ENCODE measurements at regions not wholly inside any gene's neighbourhood (a gene's known extent, or its start where the extent isn't known, plus 50 kb on each side); places are given as distances from the start of the nearest gene placed in this dataset.

DNA sequence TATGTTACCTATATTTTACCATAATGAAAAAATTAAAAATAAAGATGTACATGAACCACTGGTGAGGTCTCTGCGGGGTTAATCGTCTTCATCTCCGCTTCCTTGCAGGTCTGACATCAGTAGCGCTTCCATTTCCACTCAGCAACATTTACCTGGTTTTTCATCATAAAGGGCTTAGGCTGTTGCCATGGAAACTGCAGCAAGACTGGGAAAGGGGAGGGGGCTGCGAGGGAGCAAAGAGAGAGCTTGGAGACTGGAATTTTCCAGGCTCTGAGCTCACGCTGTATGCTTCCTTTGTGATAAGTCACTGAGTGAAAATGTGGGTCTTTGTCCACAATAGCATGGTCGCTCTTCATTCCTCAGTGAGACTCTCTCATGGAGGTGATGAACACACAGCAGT lies 136.6 kb upstream of the USP29 start:
- no peak for TF ChIP-seq POLR2A (IDR thresholded peaks at IDR 0.05)
- TF ChIP-seq, protein P1, sequence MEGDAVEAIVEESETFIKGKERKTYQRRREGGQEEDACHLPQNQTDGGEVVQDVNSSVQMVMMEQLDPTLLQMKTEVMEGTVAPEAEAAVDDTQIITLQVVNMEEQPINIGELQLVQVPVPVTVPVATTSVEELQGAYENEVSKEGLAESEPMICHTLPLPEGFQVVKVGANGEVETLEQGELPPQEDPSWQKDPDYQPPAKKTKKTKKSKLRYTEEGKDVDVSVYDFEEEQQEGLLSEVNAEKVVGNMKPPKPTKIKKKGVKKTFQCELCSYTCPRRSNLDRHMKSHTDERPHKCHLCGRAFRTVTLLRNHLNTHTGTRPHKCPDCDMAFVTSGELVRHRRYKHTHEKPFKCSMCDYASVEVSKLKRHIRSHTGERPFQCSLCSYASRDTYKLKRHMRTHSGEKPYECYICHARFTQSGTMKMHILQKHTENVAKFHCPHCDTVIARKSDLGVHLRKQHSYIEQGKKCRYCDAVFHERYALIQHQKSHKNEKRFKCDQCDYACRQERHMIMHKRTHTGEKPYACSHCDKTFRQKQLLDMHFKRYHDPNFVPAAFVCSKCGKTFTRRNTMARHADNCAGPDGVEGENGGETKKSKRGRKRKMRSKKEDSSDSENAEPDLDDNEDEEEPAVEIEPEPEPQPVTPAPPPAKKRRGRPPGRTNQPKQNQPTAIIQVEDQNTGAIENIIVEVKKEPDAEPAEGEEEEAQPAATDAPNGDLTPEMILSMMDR (IDR thresholded peaks at IDR 0.05), result no peak

All from adrenal gland (tissue), 5 donors.